GM12864 (cell line): ENCODE measurements at regions not wholly inside any gene's neighbourhood (a gene's known extent, or its start where the extent isn't known, plus 50 kb on each side); places are given as distances from the start of the nearest gene placed in this dataset.

Experiments used
- DNase-seq: peaks from one replicate; pipeline ENCODE4 v3.0.0-alpha.2; 2011; ENCODE audit warnings: low read depth
- H3K4me3 ChIP-seq: 2 replicates; pipeline ENCODE4 v1.5.1; 2011; ENCODE audit warnings: mild to moderate bottlenecking, low read depth, low read length, control low read depth
- CTCF ChIP-seq: IDR thresholded peaks from 2 replicates; pipeline ENCODE4 v1.5.1; 2011; ENCODE audit warnings: low read depth, mild to moderate bottlenecking, moderate library complexity, low read length, control low read depth, inconsistent platforms; ENCODE audit errors: missing control alignments

DNA sequence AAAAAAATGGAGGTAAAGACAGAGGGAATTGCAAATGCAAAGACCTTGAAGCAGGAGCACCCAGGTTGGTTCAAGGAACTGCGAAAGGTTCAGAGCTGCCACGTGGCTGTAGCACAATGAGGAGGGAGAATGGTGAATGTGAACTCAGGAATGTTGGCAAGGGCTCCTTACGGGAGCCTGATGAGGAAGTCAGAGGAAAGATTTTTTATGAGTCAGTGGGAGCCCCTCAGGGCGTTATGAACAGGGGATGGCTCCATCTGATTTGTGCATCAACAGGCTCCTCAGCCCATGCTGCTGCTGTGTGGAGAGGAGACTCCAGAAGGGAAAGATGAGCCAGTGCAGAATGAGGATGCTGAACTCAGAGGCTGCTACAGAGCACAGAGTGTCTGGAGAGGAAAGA is 194.4 kb downstream of the ARRDC4 start:
- no peak for DNase-seq
- no peak for TF ChIP-seq CTCF
- H3K4me3 ChIP-seq, result no peak overlapping the region

GRCh38 chr15:98155356-98155755 is 194.9 kb downstream of the ARRDC4 start:
- TF ChIP-seq CTCF, result no peak

DNA sequence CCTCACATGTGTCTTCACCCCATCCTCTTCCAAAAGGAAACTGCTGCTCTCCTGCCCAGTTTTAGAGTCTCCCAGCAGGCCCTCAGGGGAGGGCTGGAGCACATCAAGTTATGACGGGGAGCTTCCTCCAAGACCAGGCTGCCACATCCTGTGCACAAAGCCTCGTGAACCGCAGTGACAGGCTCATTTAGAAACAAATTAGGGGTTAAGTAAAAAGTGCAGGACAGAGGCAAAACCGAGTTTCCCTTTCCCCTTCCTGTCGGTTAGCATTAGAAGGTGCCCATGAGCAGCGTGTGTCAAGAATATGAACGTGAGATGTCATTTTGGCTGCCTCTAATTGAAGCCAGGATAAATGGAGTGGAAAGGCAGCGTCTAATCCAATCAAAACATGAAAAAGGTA is 199.7 kb downstream of the ARRDC4 start:
- TF ChIP-seq CTCF, result no peak
- peak; percentile 30 for DNase-seq
- H3K4me3 ChIP-seq, result no peak overlapping the region

More at GRCh38 chr15:98155356-98155755, 194.9 kb downstream of the ARRDC4 start:
- H3K4me3 ChIP-seq, result no peak overlapping the region
- DNase-seq, result no peak

DNA sequence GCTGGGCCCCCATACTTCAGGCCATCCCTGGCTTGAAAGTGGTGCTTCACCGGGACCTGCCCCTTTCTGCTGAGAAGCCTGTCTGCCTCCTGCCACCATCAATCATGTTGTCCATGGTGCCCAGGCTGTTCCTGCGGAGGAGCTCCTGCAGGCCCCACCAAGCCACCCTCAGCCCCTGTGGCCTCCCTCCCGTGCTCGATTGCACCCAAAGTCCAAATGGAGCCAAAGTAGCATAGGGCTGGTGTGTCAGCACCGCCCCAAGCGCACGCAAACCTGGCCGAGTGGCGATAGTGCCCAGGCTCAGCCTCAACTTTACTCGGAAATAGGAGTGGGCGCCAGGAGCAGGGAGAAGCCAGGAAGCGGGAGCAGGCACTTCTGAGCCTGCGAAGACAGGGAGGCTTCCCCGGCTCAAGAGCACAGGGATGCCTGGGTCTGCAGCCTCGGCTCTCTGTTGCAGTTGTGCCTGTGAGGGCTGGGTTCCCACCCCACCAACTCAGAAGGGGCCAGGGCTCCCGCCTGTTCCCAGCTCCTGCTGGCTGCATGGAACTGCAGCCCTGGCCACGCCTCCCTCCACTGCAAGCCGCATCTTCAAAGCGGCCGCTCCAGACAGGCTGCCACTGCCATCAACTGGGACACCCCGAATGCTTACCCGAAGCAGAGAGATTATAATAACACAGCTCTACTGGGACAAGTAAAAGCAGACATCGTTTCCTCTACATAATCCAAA is 203.0 kb downstream of the ARRDC4 start:
- no peak overlapping the region for H3K4me3 ChIP-seq
- no peak for TF ChIP-seq CTCF
- DNase-seq, result no peak

DNA sequence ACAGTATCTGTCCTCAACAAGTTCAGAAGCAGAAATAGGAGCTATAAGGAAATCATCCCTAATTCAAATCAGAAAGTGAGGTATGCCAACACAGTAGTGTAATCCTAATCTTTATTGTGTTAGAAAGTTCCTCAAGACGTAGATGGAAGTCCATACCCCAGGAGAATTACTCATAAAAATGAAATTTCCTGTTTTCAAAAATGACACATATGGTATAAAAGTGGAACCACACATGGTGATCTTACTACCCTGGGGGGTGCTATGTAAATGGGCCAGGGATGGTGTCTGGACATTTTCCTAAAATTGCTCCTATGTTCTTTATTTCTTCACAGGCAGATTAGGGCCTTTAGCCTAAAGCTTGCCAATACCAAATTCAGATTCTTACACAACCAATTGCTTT is 204.1 kb downstream of the ARRDC4 start:
- no peak for TF ChIP-seq CTCF
- no peak for DNase-seq
- H3K4me3 ChIP-seq, result no peak overlapping the region

DNA sequence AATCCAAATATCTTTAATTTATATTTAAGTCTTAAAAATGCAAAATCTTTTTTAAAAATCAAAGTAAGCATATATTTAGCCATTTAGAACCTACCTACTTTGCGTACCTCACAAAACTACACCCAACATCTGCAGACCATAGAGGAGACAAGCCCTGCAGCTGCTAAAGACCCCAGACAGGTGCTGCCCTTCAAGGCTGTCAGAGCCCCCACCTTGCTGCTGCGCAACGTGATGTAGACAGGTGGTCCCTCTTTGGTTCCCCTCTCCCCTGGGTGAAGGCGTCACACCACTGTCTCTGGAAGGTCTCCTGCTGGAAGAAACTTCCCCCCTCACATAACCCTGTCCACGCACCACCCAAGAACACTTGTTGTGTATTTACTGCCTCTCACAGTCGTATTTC is 204.5 kb downstream of the ARRDC4 start:
- H3K4me3 ChIP-seq, result no peak overlapping the region
- no peak for TF ChIP-seq CTCF
- no peak for DNase-seq

DNA sequence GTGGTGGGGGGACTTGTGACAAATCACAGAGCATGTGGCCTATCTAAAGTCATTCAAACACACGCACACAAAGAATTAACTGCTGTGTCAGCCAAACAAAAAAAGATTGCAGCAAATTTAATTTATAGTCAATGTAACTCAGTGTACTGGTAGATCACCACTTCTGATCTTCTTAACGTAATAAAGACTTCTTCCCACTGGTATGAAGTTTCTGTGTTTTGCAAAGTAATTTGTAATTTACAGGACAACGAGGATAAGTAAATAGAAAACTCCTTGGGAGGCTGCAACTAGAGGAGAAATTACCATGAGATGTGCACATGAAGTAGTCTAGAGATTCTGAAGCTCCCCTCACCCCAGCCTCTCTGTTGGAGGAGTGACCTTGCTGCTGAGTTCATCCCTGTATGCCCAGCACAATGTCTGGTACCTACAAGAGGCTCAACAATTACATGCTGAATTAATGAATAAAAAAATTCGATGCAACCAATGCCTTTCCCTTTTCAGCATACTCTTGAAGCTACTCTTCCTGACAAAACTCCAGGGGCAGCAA is 207.3 kb downstream of the ARRDC4 start:
- no peak for DNase-seq
- no peak for TF ChIP-seq CTCF
- no peak overlapping the region for H3K4me3 ChIP-seq
